ENCODE measurements at regions not wholly inside any gene's neighbourhood (a gene's known extent, or its start where the extent isn't known, plus 50 kb on each side); places are given as distances from the start of the nearest gene placed in this dataset.

GRCh38 chr18:39211461-39211860 is 1645.9 kb upstream of the CELF4 start:
- Histone ChIP-seq H3K4me2 (ENCODE audit: low read length) (no peak overlapping the region), H3K9me3 (ENCODE audit: low read length) (no peaks in the 10 kb centered on the region), H3K9ac (ENCODE audit: low read length) (no peak overlapping the region), H3K79me2 (ENCODE audit: insufficient read depth, low read length) (no peaks in the 10 kb centered on the region), H3K36me3 (ENCODE audit: insufficient read depth, low read length) (no peaks in the 10 kb centered on the region), H3K4me3 (ENCODE audit: low read depth, low read length, poor library complexity, severe bottlenecking) (no peak overlapping the region), H3K27me3 (ENCODE audit: insufficient read depth, low read length) (no peaks in the 10 kb centered on the region), H3K27ac (ENCODE audit: low read depth, low read length, poor library complexity, severe bottlenecking) (no peak overlapping the region), H2AFZ (ENCODE audit: low read length) (no peak overlapping the region), H3K9me2 (ENCODE audit: low read depth, low read length) (no peaks in the 10 kb centered on the region), H4K20me1 (ENCODE audit: insufficient read depth, low read length) (no peaks in the 10 kb centered on the region), H3F3A (ENCODE audit: insufficient read depth, low read length) (no peaks in the 10 kb centered on the region), H3K4me1 (ENCODE audit: insufficient read depth, low read length, severe bottlenecking) (no peaks in the 10 kb centered on the region)
- no peak for TF ChIP-seq EZH2 (IDR thresholded peaks at IDR 0.05; ENCODE audit: borderline replicate concordance, low read length)
- TF ChIP-seq CTCF (IDR thresholded peaks at IDR 0.05; ENCODE audit: low read length) = no peak

- H3K4me1 ChIP-seq (ENCODE audit: insufficient read depth, low read length, severe bottlenecking) = no peaks in the 10 kb centered on the region
- no peaks in the 10 kb centered on the region for H3K36me3 ChIP-seq (ENCODE audit: insufficient read depth, low read length)
- no peak overlapping the region for H3K4me3 ChIP-seq (ENCODE audit: low read depth, low read length, poor library complexity, severe bottlenecking)
- H3F3A ChIP-seq (ENCODE audit: insufficient read depth, low read length) = no peaks in the 10 kb centered on the region
- H3K27ac ChIP-seq (ENCODE audit: low read depth, low read length, poor library complexity, severe bottlenecking) = no peak overlapping the region
- no peaks in the 10 kb centered on the region for H3K9me3 ChIP-seq (ENCODE audit: low read length)
- H4K20me1 ChIP-seq (ENCODE audit: insufficient read depth, low read length) = no peaks in the 10 kb centered on the region
- no peak overlapping the region for H2AFZ ChIP-seq (ENCODE audit: low read length)
- H3K9me2 ChIP-seq (ENCODE audit: low read depth, low read length) = no peaks in the 10 kb centered on the region
- no peak overlapping the region for H3K4me2 ChIP-seq (ENCODE audit: low read length)
- H3K27me3 ChIP-seq (ENCODE audit: insufficient read depth, low read length) = no peaks in the 10 kb centered on the region
- no peak overlapping the region for H3K9ac ChIP-seq (ENCODE audit: low read length)
- no peaks in the 10 kb centered on the region for H3K79me2 ChIP-seq (ENCODE audit: insufficient read depth, low read length)
- TF ChIP-seq CTCF (IDR thresholded peaks at IDR 0.05; ENCODE audit: low read length) (no peak), EZH2 (IDR thresholded peaks at IDR 0.05; ENCODE audit: borderline replicate concordance, low read length) (no peak)
Observed at GRCh38 chr18:39209173-39209572, 1643.6 kb upstream of the CELF4 start.

GRCh38 chr18:39208729-39209128 is 1643.1 kb upstream of the CELF4 start:
- Histone ChIP-seq H2AFZ (ENCODE audit: low read length) (no peak overlapping the region), H4K20me1 (ENCODE audit: insufficient read depth, low read length) (no peaks in the 10 kb centered on the region), H3F3A (ENCODE audit: insufficient read depth, low read length) (no peaks in the 10 kb centered on the region), H3K9ac (ENCODE audit: low read length) (no peak overlapping the region), H3K4me1 (ENCODE audit: insufficient read depth, low read length, severe bottlenecking) (no peaks in the 10 kb centered on the region), H3K4me2 (ENCODE audit: low read length) (no peak overlapping the region), H3K79me2 (ENCODE audit: insufficient read depth, low read length) (no peaks in the 10 kb centered on the region), H3K27ac (ENCODE audit: low read depth, low read length, poor library complexity, severe bottlenecking) (no peak overlapping the region), H3K27me3 (ENCODE audit: insufficient read depth, low read length) (no peaks in the 10 kb centered on the region), H3K9me2 (ENCODE audit: low read depth, low read length) (no peaks in the 10 kb centered on the region), H3K9me3 (ENCODE audit: low read length) (no peaks in the 10 kb centered on the region), H3K4me3 (ENCODE audit: low read depth, low read length, poor library complexity, severe bottlenecking) (no peak overlapping the region), H3K36me3 (ENCODE audit: insufficient read depth, low read length) (no peaks in the 10 kb centered on the region)
- no peak for TF ChIP-seq EZH2 (IDR thresholded peaks at IDR 0.05; ENCODE audit: borderline replicate concordance, low read length)
- TF ChIP-seq CTCF (IDR thresholded peaks at IDR 0.05; ENCODE audit: low read length) = no peak
